ENCODE measurements at regions not wholly inside any gene's neighbourhood (a gene's known extent, or its start where the extent isn't known, plus 50 kb on each side); places are given as distances from the start of the nearest gene placed in this dataset.

DNA sequence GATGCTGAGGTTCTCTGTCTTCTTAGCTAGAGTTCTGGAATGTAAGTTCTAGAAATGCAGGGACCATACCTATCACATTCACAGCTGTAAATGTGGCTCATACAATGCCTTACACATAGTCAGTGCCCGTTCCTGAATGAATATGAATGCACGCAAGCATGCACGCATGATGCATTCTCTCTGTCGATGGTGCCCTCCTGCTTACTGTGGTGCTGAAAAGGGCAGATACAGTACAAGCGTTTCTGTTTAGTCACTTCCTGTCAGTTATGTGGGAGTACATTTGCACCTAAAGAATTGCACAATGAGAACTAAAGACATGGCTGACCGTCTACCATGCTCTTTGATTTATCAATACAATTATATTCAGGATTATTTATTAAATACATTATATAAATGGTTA is 152.2 kb upstream of the SOX4 start:
- Histone ChIP-seq H3K27ac (ENCODE audit: low read length) (no peak overlapping the region), H3K4me3 (ENCODE audit: low read length) (no peak overlapping the region), H3K27me3 (ENCODE audit: control insufficient read depth, insufficient read depth, low read length) (no peaks in the 10 kb centered on the region), H3K36me3 (ENCODE audit: control insufficient read depth, insufficient read depth, low read length) (no peaks in the 10 kb centered on the region), H3K9me3 (ENCODE audit: control insufficient read depth, insufficient read depth, low read length) (no peaks in the 10 kb centered on the region), H3K4me1 (ENCODE audit: control insufficient read depth, insufficient read depth, low read length) (no peaks in the 10 kb centered on the region)
- DNase-seq (ENCODE audit: low read depth, low spot score) = no peak
- WGBS (ENCODE audit: insufficient coverage, insufficient read length) = no CpG with 5 or more reads among the region's 6 CpGs

DNA sequence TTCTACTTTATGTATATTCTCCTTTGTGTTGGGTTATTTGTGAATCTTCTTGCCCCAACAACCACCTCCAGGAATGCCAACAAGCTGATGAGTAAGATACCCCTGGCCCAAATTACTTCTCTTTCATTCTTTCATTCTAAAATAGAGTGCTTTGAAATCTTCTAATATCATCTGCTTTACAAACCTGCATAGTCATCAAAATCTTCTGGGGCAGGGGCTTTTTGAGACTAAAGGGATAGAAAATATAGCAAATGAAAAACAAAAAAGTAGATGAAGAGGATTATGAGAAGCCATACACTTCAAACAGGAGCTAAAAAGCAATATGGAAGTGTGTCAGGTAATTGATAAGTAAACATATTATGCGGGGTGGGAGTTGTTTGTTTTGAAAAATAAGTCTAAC is 150.7 kb upstream of the SOX4 start:
- no peak overlapping the region for H3K4me3 ChIP-seq (ENCODE audit: low read length)
- H3K36me3 ChIP-seq (ENCODE audit: control insufficient read depth, insufficient read depth, low read length) = no peaks in the 10 kb centered on the region
- no CpG with 5 or more reads among the region's 1 CpG for WGBS (ENCODE audit: insufficient coverage, insufficient read length)
- no peaks in the 10 kb centered on the region for H3K4me1 ChIP-seq (ENCODE audit: control insufficient read depth, insufficient read depth, low read length)
- no peaks in the 10 kb centered on the region for H3K27me3 ChIP-seq (ENCODE audit: control insufficient read depth, insufficient read depth, low read length)
- H3K9me3 ChIP-seq (ENCODE audit: control insufficient read depth, insufficient read depth, low read length) = no peaks in the 10 kb centered on the region
- DNase-seq (ENCODE audit: low read depth, low spot score) = no peak
- H3K27ac ChIP-seq (ENCODE audit: low read length) = no peak overlapping the region

DNA sequence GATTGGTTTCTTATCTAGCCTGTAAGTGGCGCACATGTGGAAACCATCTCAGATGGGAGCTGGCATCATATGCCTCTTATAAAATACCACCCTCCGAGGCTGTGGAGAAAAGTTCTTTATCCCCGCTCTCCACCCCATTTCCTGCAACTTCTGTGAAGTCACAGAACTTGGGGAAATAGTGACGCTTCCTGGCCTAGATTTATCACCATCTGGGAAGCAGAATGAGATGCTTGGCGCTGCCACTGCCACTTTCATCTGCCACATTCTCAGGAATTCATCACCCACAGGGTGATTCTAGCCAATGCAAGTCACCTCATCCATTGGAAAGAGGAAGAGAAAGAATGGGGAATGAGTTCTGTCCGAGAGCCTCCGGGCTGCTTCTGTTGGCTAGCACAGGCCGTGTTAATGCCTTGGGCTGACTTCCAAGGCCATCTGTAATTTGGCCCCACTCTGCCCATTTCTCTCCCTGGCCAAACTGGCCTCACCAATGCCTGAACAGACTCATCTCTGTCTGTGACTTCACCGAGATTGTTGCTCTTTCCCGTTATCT is 148.8 kb upstream of the SOX4 start:
- Histone ChIP-seq H3K4me3 (ENCODE audit: low read length) (no peak overlapping the region), H3K9me3 (ENCODE audit: control insufficient read depth, insufficient read depth, low read length) (no peaks in the 10 kb centered on the region), H3K4me1 (ENCODE audit: control insufficient read depth, insufficient read depth, low read length) (no peaks in the 10 kb centered on the region), H3K27ac (ENCODE audit: low read length) (no peak overlapping the region), H3K27me3 (ENCODE audit: control insufficient read depth, insufficient read depth, low read length) (no peaks in the 10 kb centered on the region), H3K36me3 (ENCODE audit: control insufficient read depth, insufficient read depth, low read length) (no peaks in the 10 kb centered on the region)
- DNase-seq (ENCODE audit: low read depth, low spot score) = no peak
- WGBS (ENCODE audit: insufficient coverage, insufficient read length) = no CpG with 5 or more reads among the region's 10 CpGs

DNA sequence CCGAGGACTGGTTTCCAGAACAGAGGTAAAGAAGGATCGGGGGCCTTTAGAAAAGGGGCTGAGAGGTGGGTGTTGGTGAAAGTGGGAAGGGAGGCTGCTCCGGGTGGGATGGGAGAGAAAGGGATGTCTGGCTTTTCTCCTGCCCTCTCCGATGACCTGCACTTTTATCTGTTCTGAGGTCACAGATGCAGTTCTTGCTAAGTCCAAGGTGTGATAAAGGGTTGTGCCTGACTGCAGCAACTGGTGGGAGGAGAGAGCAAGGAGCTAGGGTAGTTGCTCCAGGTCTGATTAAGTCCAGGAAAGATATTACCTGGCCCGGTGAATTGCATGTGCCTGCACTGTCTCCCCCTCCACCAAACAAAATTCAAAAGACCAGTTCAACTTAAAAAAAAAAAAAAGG is 145.6 kb upstream of the SOX4 start:
- H3K4me1 ChIP-seq (ENCODE audit: control insufficient read depth, insufficient read depth, low read length) = no peaks in the 10 kb centered on the region
- H3K27me3 ChIP-seq (ENCODE audit: control insufficient read depth, insufficient read depth, low read length) = no peaks in the 10 kb centered on the region
- H3K36me3 ChIP-seq (ENCODE audit: control insufficient read depth, insufficient read depth, low read length) = no peaks in the 10 kb centered on the region
- no CpG with 5 or more reads among the region's 5 CpGs for WGBS (ENCODE audit: insufficient coverage, insufficient read length)
- no peak overlapping the region for H3K4me3 ChIP-seq (ENCODE audit: low read length)
- H3K9me3 ChIP-seq (ENCODE audit: control insufficient read depth, insufficient read depth, low read length) = no peaks in the 10 kb centered on the region
- no peak for DNase-seq (ENCODE audit: low read depth, low spot score)
- no peak overlapping the region for H3K27ac ChIP-seq (ENCODE audit: low read length)

DNA sequence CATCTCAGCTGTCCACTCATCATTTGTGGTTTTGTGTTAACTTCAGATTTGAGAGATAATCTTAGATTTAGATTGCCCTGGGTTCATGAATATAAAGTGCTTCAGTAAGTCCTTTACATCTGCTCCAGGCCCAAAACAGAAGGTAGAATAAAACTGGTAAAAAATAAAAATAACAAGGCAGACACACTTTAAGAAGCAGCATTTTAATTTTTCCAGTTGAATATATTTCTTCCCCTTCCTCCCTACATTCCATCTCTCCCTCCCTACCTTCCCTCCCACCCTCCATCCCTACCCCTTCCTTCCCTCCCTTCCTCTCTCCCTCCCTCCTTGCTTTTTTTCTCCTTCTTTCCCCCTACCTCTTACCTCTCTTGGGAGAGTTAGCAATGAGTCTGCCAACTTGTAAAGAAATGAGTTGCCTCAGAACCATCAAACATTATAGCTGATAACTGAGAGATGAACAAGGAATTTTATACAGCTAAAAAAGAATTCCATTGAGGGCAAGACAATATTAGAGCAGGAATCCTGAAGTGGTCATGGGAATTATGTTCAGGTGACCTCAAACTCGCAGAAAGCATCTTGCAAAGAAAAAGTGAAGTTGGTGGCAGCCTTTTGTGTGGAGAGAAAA is 145.0 kb upstream of the SOX4 start:
- no CpG with 5 or more reads among the region's 1 CpG for WGBS (ENCODE audit: insufficient coverage, insufficient read length)
- Histone ChIP-seq H3K9me3 (ENCODE audit: control insufficient read depth, insufficient read depth, low read length) (no peaks in the 10 kb centered on the region), H3K4me3 (ENCODE audit: low read length) (no peak overlapping the region), H3K27ac (ENCODE audit: low read length) (no peak overlapping the region), H3K4me1 (ENCODE audit: control insufficient read depth, insufficient read depth, low read length) (no peaks in the 10 kb centered on the region), H3K36me3 (ENCODE audit: control insufficient read depth, insufficient read depth, low read length) (no peaks in the 10 kb centered on the region), H3K27me3 (ENCODE audit: control insufficient read depth, insufficient read depth, low read length) (no peaks in the 10 kb centered on the region)
- no peak for DNase-seq (ENCODE audit: low read depth, low spot score)

DNA sequence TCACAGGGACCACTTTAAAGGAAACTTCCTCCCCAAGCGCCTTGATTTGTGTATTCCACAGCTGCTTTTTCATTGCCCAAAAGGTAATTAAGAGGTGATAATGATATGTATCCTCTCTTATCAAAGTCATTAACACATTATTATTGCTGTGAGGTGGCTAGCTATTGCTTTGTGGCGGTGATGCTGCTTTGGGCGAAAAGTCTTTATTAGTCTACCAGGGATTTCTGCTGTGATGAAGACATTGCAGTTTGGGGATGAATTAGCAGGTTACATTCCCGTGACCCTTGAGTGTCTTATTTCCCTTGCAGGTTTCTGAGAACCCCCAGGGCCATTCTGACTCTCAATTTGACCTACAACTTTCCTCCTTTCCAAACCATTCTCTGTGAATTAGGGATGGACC is 143.4 kb upstream of the SOX4 start:
- Histone ChIP-seq H3K4me1 (ENCODE audit: control insufficient read depth, insufficient read depth, low read length) (no peaks in the 10 kb centered on the region), H3K27ac (ENCODE audit: low read length) (no peak overlapping the region), H3K9me3 (ENCODE audit: control insufficient read depth, insufficient read depth, low read length) (no peaks in the 10 kb centered on the region), H3K4me3 (ENCODE audit: low read length) (no peak overlapping the region), H3K27me3 (ENCODE audit: control insufficient read depth, insufficient read depth, low read length) (no peaks in the 10 kb centered on the region), H3K36me3 (ENCODE audit: control insufficient read depth, insufficient read depth, low read length) (no peaks in the 10 kb centered on the region)
- no CpG with 5 or more reads among the region's 4 CpGs for WGBS (ENCODE audit: insufficient coverage, insufficient read length)
- no peak for DNase-seq (ENCODE audit: low read depth, low spot score)

DNA sequence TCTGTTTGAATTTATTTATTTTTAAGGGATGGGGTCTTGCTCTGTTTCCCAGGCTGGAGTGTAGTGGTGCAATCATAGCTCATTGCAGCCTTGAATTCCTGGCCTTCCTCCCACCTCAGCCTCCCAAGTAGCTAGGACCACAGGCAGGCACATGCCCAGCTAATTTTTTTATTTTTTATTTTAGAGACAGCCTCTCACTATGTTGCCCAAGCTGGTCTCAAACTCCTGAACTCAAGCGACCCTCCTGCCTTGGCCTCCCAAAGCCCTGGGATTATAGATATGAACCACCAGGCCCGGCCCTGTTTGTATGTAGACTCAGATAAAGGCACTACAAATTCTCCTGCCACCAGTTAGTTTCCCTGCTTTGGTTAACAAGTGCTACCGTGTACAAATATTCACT is 142.9 kb upstream of the SOX4 start:
- H3K4me1 ChIP-seq (ENCODE audit: control insufficient read depth, insufficient read depth, low read length) = no peaks in the 10 kb centered on the region
- no peak overlapping the region for H3K27ac ChIP-seq (ENCODE audit: low read length)
- whole genome bisulfite sequencing (ENCODE audit: insufficient coverage, insufficient read length) = no CpG with 5 or more reads among the region's 3 CpGs

DNA sequence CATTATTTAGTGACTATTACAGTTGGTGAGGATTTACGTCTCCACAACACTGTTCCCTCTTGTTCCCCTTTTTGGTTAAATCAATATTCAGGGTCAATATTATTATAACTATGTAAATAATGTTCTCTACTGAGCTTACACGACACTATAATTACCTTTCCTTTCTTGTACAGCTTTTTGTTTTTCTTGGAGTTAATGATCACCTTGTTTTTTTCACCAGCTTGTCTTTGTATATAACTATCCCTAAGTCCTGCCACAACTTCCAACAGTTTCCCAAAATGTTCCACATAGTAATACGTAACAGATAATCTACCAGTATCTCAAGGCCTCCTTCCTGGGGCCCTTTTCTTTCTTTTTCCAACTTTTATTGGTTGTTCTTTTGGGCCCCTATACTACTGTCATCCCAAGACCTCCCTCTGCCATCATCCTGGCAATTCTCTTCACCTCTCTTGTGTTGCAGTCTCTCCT is 142.0 kb upstream of the SOX4 start:
- no CpG with 5 or more reads among the region's 3 CpGs for WGBS (ENCODE audit: insufficient coverage, insufficient read length)
- Histone ChIP-seq H3K27ac (ENCODE audit: low read length) (no peak overlapping the region), H3K36me3 (ENCODE audit: control insufficient read depth, insufficient read depth, low read length) (no peaks in the 10 kb centered on the region), H3K4me1 (ENCODE audit: control insufficient read depth, insufficient read depth, low read length) (no peaks in the 10 kb centered on the region), H3K9me3 (ENCODE audit: control insufficient read depth, insufficient read depth, low read length) (no peaks in the 10 kb centered on the region), H3K27me3 (ENCODE audit: control insufficient read depth, insufficient read depth, low read length) (no peaks in the 10 kb centered on the region), H3K4me3 (ENCODE audit: low read length) (no peak overlapping the region)
- DNase-seq (ENCODE audit: low read depth, low spot score) = no peak

More for the DNA sequence above, 142.9 kb upstream of the SOX4 start:
- H3K4me3 ChIP-seq (ENCODE audit: low read length) = no peak overlapping the region
- DNase-seq (ENCODE audit: low read depth, low spot score) = no peak
- H3K36me3 ChIP-seq (ENCODE audit: control insufficient read depth, insufficient read depth, low read length) = no peaks in the 10 kb centered on the region
- no peaks in the 10 kb centered on the region for H3K27me3 ChIP-seq (ENCODE audit: control insufficient read depth, insufficient read depth, low read length)
- no peaks in the 10 kb centered on the region for H3K9me3 ChIP-seq (ENCODE audit: control insufficient read depth, insufficient read depth, low read length)

DNA sequence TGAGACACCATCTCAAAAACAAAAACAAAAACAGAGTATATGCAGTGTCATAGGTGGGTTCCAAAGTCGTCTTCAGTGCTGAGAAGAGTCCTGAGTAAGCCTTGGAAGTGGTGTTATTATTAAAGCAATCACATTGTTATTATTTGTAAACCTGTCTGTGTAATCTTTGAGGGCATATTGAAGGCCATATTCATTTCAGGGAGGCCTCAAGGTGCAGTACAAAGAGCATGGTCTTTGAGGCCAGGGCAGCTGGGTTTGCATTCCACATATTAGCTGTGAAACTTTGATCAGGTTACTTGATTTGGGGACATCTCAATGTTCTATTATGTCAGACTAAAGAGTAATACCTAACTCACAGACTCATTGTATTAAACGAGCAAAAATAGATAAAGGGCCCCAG is 139.3 kb upstream of the SOX4 start:
- WGBS (ENCODE audit: insufficient coverage, insufficient read length) = no CpG with 5 or more reads among the region's 2 CpGs
- no peaks in the 10 kb centered on the region for H3K4me1 ChIP-seq (ENCODE audit: control insufficient read depth, insufficient read depth, low read length)

DNA sequence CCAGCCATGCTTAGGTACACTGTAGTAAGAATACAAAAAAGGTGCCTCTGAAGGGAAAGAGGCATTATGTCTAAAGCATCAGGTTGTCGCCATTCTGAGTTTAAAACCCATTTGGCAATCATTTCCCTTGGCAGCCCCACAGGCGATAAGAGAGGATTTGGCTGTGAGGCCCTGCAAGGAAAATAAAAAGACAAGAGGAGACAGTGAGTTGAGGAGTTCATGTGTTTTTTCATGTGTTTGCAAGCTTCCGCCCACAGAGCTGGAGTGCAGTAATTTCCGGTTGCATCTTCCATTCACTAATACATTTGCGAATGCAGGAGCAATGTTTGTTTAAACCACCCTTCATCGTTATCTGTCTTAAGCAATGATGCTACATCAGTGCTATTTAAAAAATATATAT is 138.5 kb upstream of the SOX4 start:
- Histone ChIP-seq H3K36me3 (ENCODE audit: control insufficient read depth, insufficient read depth, low read length) (no peaks in the 10 kb centered on the region), H3K27ac (ENCODE audit: low read length) (no peak overlapping the region), H3K4me1 (ENCODE audit: control insufficient read depth, insufficient read depth, low read length) (no peaks in the 10 kb centered on the region), H3K27me3 (ENCODE audit: control insufficient read depth, insufficient read depth, low read length) (no peaks in the 10 kb centered on the region; the same call in 1 of the 2 replicates), H3K9me3 (ENCODE audit: control insufficient read depth, insufficient read depth, low read length) (no peaks in the 10 kb centered on the region), H3K4me3 (ENCODE audit: low read length) (no peak overlapping the region)
- no peak for DNase-seq (ENCODE audit: low read depth, low spot score)
- WGBS (ENCODE audit: insufficient coverage, insufficient read length) = no CpG with 5 or more reads among the region's 6 CpGs

More for the DNA sequence above, 139.3 kb upstream of the SOX4 start:
- H3K27me3 ChIP-seq (ENCODE audit: control insufficient read depth, insufficient read depth, low read length) = no peaks in the 10 kb centered on the region; the same call in 1 of the 2 replicates
- no peak for DNase-seq (ENCODE audit: low read depth, low spot score)
- no peak overlapping the region for H3K4me3 ChIP-seq (ENCODE audit: low read length)
- H3K9me3 ChIP-seq (ENCODE audit: control insufficient read depth, insufficient read depth, low read length) = no peaks in the 10 kb centered on the region
- no peaks in the 10 kb centered on the region for H3K36me3 ChIP-seq (ENCODE audit: control insufficient read depth, insufficient read depth, low read length)
- no peak overlapping the region for H3K27ac ChIP-seq (ENCODE audit: low read length)

DNA sequence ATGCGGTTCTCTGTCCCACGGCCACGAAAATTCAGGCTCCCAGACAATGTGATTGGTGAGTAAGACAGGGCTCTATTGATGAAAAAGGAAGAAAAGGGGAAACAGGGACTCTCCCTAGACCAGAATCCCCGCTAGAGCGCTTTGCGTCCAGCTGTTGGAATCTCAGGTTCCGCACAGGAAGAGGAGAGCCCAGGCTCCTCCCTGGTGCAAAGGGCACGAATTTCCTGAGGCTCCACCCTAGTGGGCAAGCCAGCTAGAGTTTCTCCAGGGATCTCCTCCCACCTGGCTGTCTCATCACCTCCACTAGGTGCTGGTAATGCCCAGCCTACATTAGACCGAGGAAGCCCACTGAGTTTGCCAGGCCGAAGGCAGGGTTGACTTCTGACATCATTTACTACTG is 135.9 kb upstream of the SOX4 start:
- no peaks in the 10 kb centered on the region for H3K9me3 ChIP-seq (ENCODE audit: control insufficient read depth, insufficient read depth, low read length)
- H3K27ac ChIP-seq (ENCODE audit: low read length) = no peak overlapping the region
- H3K4me3 ChIP-seq (ENCODE audit: low read length) = no peak overlapping the region
- WGBS (ENCODE audit: insufficient coverage, insufficient read length) = no CpG with 5 or more reads among the region's 10 CpGs
- no peaks in the 10 kb centered on the region for H3K36me3 ChIP-seq (ENCODE audit: control insufficient read depth, insufficient read depth, low read length)
- H3K4me1 ChIP-seq (ENCODE audit: control insufficient read depth, insufficient read depth, low read length) = no peaks in the 10 kb centered on the region
- no peak for DNase-seq (ENCODE audit: low read depth, low spot score)
- H3K27me3 ChIP-seq (ENCODE audit: control insufficient read depth, insufficient read depth, low read length) = no peaks in the 10 kb centered on the region; the same call in 1 of the 2 replicates

All from iPS DF 6.9 (cell line).